Endothelial cell (in vitro differentiated cells): ENCODE measurements at regions not wholly inside any gene's neighbourhood (a gene's known extent, or its start where the extent isn't known, plus 50 kb on each side); places are given as distances from the start of the nearest gene placed in this dataset.

Experiments
- DNase-seq: peaks from one replicate; pipeline ENCODE4 v3.0.0; 2021; ENCODE audit warnings: low spot score
- H3K27ac Mint-ChIP-seq: one replicate; pipeline ENCODE4 v1.8.0; 2021; ENCODE audit warnings: mixed read lengths, inconsistent platforms; ENCODE audit not compliant: unreplicated experiment
- H3K27me3 Mint-ChIP-seq: one replicate; pipeline ENCODE4 v1.8.0; 2021; ENCODE audit warnings: mild to moderate bottlenecking, moderate library complexity, mixed read lengths, inconsistent platforms; ENCODE audit not compliant: unreplicated experiment
- H3K36me3 Mint-ChIP-seq: one replicate; pipeline ENCODE4 v1.8.0; 2021; ENCODE audit warnings: mild to moderate bottlenecking, low read depth, mixed read lengths, inconsistent platforms; ENCODE audit not compliant: unreplicated experiment
- H3K4me1 Mint-ChIP-seq: one replicate; pipeline ENCODE4 v1.8.0; 2021; ENCODE audit warnings: mild to moderate bottlenecking, mixed read lengths, inconsistent platforms; ENCODE audit not compliant: unreplicated experiment
- H3K4me3 Mint-ChIP-seq: one replicate; pipeline ENCODE4 v1.8.0; 2021; ENCODE audit warnings: mild to moderate bottlenecking, mixed read lengths, inconsistent platforms; ENCODE audit not compliant: unreplicated experiment
- H3K9me3 Mint-ChIP-seq: one replicate; pipeline ENCODE4 v1.8.0; 2021; ENCODE audit warnings: mixed read lengths, inconsistent platforms; ENCODE audit not compliant: unreplicated experiment
- TF ChIP-seq, protein P1 (sequence below): fragments of 200-600 bp; sonication (generic); IDR thresholded peaks from one replicate; pipeline ENCODE4 v1.5.0; 2021; ENCODE audit warnings: antibody characterized with exemption; ENCODE audit not compliant: unreplicated experiment

DNA sequence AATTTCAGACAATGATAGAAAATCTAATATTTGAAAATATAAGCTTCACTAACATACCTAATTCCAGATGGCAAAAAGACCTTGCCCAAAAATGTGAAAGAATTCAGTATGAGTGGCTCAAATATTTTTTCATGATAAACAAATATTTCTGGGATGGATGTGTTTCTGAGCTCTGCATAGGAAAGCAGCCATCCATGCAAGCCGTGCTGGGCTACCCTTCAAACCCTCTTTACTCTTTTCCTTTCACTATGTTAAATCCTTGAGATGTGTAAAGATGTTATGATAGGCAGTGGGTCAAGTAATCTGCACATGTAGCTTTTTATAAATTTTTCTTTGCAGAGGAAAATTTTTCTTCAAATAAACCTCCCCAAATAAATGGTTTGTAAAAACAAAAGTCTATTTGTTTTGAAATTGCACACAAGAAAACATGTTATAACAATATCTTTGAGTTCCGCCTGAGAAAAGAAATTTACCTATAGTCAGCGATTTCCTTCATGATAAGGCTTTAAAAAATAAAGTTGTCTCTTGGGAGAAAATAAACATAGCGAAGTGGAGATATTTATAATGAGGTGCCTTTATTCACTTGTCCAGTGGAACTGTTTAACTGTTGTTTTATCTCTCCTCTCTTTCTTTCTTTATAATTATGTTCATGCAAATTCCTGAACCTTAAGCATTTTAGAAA, 154.3 kb upstream of the PITX1 start:
- no peak for DNase-seq
- H3K4me1 Mint-ChIP-seq: peaks cover 13% of the 10 kb centered on the region
- no peak overlapping the region for H3K4me3 Mint-ChIP-seq
- no peaks in the 10 kb centered on the region for H3K27me3 Mint-ChIP-seq
- H3K27ac Mint-ChIP-seq: no peak overlapping the region
- H3K9me3 Mint-ChIP-seq: no peaks in the 10 kb centered on the region
- TF ChIP-seq, protein P1, sequence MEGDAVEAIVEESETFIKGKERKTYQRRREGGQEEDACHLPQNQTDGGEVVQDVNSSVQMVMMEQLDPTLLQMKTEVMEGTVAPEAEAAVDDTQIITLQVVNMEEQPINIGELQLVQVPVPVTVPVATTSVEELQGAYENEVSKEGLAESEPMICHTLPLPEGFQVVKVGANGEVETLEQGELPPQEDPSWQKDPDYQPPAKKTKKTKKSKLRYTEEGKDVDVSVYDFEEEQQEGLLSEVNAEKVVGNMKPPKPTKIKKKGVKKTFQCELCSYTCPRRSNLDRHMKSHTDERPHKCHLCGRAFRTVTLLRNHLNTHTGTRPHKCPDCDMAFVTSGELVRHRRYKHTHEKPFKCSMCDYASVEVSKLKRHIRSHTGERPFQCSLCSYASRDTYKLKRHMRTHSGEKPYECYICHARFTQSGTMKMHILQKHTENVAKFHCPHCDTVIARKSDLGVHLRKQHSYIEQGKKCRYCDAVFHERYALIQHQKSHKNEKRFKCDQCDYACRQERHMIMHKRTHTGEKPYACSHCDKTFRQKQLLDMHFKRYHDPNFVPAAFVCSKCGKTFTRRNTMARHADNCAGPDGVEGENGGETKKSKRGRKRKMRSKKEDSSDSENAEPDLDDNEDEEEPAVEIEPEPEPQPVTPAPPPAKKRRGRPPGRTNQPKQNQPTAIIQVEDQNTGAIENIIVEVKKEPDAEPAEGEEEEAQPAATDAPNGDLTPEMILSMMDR: no peak
- H3K36me3 Mint-ChIP-seq: no peaks in the 10 kb centered on the region

DNA sequence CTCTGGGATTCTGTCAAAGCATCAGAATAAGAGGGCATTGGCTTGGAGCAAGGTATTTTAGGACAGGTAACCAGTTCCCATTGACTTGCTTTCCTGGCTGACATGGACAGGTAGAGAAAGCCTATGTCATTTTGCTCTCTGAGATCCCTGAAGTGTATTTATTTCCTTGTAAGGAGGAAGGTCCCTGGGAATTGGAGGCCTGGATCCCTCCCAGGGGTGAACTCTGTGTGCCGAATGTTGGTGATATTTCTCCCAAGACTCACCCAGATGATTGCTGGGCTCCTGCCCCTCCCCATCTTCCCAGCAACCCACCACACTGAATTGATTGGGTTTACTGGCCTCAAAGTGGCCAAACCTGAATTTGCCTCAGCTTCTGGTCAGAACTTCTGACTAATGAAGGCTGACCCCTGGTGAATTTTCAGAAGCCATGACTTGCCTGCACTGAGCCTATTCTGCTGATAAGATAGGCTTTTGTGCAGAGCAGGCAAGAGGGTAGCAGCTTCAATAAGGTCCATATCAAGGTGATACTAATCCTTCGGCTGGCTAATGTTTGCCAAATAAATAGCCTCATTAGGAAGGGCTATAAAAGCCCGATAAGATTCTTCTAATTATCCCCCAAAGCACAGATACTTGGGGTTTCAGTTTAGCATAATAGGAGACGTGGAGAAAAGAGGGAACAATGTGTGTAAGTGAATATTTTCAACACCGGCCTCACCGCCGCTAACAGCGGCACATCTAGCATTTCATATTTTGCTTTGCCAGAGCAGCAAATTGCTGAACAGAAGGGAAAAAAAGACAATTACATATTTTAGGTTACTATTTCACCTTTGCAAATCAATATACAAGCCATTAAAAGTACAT, 152.9 kb upstream of the PITX1 start:
- Mint-ChIP-seq H3K9me3 (no peaks in the 10 kb centered on the region), H3K27ac (no peak overlapping the region), H3K4me3 (no peak overlapping the region), H3K4me1 (peaks cover 24% of the 10 kb centered on the region), H3K27me3 (no peaks in the 10 kb centered on the region), H3K36me3 (no peaks in the 10 kb centered on the region)
- DNase-seq: no peak
- TF ChIP-seq, protein P1: no peak

DNA sequence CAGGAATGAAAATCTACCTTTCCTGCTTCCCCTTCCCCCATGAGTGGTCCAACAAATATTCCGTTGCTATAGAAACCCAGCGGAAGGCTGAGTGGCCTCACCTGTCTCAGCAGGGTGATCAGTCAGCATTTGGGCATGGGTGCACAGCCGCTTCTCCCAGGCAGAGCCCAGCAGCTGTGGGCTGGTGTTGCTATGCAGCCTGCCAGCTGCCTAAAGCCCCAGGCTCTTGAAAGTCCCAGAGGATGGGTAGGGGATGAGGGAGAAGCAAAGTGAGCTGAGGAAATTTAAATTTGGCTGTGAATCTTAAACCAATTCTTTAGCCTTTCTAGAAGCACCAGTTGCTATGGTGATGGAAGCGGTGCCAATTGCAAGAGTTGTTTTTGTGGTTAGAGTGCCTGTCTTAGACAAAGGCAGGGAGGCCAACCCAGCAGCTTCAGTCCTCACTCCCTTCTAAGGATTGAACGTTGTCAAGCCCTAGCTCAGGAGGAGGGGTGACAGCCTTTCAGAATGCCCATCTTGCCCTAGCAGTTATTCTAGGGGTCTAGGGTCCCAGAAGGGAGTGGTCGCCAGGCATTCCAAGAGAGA, 151.5 kb upstream of the PITX1 start:
- Mint-ChIP-seq H3K4me1 (peaks cover 22% of the 10 kb centered on the region), H3K4me3 (no peak overlapping the region), H3K27ac (no peak overlapping the region), H3K9me3 (no peaks in the 10 kb centered on the region), H3K27me3 (peaks cover 2% of the 10 kb centered on the region), H3K36me3 (no peaks in the 10 kb centered on the region)
- DNase-seq: no peak
- TF ChIP-seq, protein P1: no peak

DNA sequence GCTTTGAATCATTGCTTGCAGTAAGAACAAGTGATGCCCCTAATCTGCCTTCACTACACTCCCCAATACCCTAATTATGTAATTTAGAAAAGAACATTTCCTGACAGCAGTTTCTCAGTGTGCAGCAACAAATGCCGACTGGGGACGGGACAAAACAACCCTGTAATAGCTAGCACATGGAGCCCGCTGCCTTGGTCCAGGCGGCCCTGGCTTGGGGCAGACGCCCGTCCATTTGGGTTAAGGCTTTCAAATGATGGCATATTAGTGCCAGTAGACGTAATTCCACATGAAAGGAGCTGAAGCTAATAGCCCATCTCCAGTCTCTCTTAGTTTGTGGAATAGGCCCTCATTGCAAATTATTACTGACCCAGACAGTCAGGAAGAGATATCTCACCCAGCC, 150.6 kb upstream of the PITX1 start:
- H3K27me3 Mint-ChIP-seq: peaks cover 2% of the 10 kb centered on the region
- TF ChIP-seq, protein P1: no peak
- no peaks in the 10 kb centered on the region for H3K9me3 Mint-ChIP-seq
- H3K36me3 Mint-ChIP-seq: no peaks in the 10 kb centered on the region
- H3K4me3 Mint-ChIP-seq: no peak overlapping the region
- DNase-seq: no peak
- H3K4me1 Mint-ChIP-seq: peaks cover 22% of the 10 kb centered on the region
- H3K27ac Mint-ChIP-seq: no peak overlapping the region
